Testis (tissue), 2 donors: ENCODE measurements at regions not wholly inside any gene's neighbourhood (a gene's known extent, or its start where the extent isn't known, plus 50 kb on each side); places are given as distances from the start of the nearest gene placed in this dataset.

Source experiments
- CTCF ChIP-seq, 3 experiments: fragments of 450-650 bp in 2 of 3; fragments of 200-600 bp in 1 of 3; sonication (generic) in 1 of 3; IDR thresholded peaks; one replicate each; pipeline ENCODE4 v1.5.1; 2016 to 2019; ENCODE audit warnings: antibody characterized with exemption in 3 of 3, mild to moderate bottlenecking in 2 of 3, moderate library complexity in 1 of 3
- POLR2A ChIP-seq: fragments of 450-650 bp; IDR thresholded peaks from one replicate; pipeline ENCODE4 v1.6.1; 2017; ENCODE audit warnings: antibody characterized with exemption, mild to moderate bottlenecking, moderate library complexity

- TF ChIP-seq CTCF (IDR thresholded peaks at IDR 0.05) (no peak), POLR2A (no peak)
Observed at GRCh38 chr15:39021341-39021740, 456.7 kb upstream of the RASGRP1 start.
